Stimulated activated CD4-positive, alpha-beta T cell treated with anti-CD3 and anti-CD28 coated beads, TNF-alpha, amount 100 ng/mL, for 1 hour (primary cell): ENCODE measurements at regions not wholly inside any gene's neighbourhood (a gene's known extent, or its start where the extent isn't known, plus 50 kb on each side); places are given as distances from the start of the nearest gene placed in this dataset.

Source experiments
- DNase-seq, 3 donors: peaks; one replicate each; pipeline ENCODE4 v3.0.0-alpha.2; 2020; ENCODE audit warnings: low read depth in 3 of 3, low spot score in 1 of 3

DNA sequence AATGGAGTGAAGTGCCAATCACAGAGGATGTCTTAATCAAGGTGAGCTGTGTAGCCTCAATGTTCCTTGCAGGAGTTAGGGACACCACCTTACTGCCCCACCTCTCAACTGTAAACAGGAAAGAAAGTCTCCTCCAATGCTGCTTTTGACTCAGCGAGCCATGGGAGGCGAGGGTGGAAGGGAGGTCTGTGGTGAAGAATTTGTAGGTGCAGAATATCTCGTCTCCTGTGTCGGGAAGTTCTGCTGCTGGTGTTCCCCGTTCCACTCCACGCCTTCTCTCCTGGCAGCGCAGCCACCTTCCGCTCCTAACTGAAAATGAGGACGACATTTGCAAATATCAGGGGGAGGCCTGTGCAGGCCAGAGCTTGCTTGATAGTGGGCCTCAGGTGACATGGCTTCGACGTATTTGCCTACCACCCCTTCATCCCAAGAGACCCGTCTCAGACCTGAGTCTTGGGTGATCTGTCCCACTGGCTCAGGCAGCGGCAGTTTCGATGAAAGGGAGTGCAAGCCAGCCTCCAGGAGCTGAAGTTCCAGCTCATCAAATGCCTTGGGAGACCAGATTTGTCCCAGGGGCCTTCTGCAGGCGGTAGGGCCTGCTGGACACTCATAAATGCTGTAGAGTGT, 368.3 kb upstream of the C1orf174 start:
- no peak for DNase-seq

- DNase-seq = no peak
These were observed 368.8 kb upstream of the C1orf174 start for GRCh38 chr1:4268889-4269284.

GRCh38 chr1:4269330-4269729, 369.3 kb upstream of the C1orf174 start:
- no peak for DNase-seq

DNA sequence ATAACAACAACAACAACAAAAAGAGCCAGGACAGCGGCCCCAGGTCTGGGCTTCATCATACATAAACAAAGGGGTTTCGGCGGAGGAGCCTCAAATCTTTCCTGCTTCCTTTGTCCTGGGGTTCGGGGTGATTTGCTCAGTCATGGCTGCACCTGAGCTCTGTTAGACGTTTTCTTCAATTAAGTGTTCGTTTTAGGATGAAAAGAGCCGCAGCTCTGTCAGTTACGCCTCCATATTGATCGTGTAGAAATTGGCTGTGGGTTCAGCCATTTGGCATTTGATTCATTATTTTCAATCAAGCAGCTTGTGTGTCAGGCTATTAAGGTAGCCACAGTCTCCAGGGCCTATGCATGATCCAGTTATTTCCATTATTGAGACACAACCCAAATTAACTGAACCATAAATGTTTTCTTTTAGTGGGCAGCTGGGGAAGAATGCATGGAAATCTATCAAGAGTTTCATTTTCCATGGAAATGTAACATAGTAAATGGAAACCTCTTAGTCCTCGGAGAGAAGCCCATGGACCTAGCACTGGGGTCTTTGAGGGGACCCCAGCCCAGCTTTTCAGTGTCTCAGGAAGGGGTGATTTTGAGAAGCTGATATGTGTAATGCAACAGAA, 370.0 kb upstream of the C1orf174 start:
- no peak for DNase-seq

DNA sequence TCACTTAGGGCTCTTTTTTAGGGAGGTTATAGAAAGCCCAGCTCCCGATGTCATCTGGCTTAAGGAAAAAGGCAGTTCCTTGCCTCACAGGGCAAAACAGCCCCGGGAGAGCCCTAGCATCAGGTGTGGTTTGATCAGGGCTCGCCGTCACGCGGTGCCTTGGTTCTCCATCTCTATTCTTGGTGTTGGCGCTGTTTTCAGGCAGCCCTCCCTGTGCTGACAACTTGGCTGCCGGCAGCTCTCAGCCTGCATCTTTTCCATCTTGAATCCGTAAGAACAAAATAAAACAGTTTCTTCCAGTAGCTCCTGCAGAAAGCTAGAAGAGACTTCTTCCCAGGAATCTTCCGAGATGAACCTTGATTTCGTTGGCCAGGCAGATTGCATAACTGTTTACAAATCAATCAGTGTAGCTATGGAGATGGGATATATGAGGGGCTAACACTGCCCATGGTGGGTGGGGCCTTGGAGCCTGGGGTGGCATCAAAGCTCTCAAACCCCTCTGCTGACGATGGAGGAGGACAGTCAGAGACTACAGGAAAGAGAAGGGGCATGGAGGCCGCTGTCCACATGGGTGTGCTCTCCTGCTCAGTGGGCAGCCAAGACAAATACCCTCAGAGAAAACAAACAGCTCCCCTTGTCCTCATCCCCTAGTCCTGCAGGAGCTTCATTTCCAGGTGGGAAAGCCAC, 370.7 kb upstream of the C1orf174 start:
- DNase-seq = no peak

DNA sequence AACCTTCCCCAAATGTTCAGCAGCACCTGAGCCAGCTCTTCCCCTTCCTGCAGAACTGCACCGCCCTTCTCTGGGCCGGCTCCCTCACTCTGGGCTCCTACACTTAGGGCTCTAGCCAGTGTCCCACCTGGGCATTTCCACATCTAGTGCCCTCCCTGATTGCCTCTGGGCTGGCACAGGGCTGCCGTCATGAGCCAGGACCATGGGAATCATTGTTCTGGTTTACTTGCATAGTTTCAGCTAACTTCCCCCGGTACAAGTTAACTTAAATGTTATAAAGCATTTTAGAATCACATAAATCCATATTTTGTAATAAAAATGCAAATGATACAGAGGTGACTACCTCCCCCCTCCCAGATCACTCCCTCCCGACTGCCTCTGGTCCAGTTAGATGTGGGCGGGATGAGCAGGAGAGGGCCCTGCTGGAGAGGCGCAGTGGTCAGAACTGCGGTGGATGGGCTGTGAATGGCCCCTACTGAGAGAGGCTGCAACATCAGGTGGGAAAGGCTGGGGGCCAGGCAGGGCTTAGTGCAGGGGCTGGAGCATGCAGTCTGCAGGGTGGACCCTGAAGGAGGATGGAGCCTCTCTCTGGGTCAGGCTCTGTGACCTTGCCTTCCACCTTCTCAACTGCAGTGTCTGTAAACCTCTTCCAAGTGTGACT, 371.4 kb upstream of the C1orf174 start:
- DNase-seq = no peak

DNA sequence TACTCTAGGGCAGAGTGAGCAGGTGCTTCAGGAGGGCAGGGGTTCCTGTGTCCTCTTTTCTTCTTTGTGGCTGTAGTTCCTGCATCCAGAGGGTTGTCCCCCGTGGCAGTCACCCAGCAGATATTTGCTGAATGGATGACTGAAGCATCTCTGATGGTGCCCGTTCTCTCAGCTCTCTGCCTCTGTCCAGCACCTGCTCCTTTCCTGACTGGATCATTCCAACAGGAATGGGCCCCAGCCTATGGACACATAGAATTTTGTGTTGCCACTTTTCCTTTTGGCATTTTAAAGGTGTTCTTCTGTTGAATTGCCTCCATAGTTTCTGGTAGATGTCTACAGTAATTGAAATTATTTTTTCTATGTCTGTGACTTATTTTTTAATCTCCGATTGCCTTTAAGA, 372.5 kb upstream of the C1orf174 start:
- DNase-seq = no peak

DNA sequence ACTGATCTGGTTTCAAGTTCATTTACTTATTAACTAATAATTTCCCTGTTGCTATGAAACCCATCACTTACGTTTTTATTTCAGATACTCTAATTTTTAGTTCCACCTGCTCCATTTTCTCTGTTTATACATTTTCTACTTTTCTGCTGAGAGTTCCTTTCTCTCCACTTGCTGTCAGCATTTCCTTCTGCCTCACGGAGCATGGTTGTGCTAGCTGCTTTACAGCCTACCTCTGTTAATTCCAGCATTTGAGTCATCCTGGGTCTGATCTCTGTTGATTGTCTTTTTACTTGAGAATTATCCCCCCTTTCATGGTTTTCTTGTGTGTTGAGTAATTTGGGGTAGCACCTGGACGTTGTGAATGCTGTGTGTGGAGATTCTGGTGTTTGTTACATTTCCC, 373.2 kb upstream of the C1orf174 start:
- DNase-seq = no peak

DNA sequence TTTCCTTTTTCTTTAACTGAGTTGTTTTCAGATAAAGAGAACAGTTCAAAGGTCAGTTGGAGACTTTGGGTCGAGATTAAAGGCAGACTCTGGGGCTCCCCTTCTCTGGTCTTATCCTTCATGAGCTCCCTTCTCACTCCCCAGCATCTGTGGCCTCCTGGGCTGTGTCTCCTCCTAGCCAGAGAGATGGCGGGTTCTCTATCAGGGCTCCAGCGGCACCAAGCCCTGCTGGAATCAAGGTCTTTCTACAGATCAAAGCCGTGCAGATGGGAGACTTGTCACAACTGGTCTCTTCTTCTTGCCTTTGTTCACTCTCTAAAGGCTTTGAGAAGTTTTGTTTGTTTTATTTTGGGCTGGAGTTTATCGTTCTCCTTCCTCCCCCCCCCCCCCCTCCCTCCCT, 373.7 kb upstream of the C1orf174 start:
- no peak for DNase-seq

DNA sequence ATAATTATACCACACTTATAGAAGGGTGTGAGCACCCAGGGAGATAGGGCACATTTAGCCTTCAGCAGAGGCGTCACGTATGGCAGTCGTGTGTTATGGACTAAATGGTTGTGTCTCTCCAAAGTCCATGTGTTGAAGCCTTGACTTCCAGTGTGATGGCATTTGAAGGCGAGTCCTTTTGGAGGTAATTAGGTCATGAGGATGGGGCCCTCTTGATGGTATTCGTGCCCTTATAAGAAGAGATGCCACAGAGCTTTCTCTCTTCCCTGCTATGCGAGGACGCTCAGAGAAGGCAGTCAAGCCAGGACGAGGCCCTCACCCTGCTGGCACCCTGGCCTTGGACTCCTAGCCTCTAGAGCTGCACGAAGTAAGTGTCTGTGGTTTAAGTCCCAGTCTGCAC, 375.0 kb upstream of the C1orf174 start:
- DNase-seq = no peak

DNA sequence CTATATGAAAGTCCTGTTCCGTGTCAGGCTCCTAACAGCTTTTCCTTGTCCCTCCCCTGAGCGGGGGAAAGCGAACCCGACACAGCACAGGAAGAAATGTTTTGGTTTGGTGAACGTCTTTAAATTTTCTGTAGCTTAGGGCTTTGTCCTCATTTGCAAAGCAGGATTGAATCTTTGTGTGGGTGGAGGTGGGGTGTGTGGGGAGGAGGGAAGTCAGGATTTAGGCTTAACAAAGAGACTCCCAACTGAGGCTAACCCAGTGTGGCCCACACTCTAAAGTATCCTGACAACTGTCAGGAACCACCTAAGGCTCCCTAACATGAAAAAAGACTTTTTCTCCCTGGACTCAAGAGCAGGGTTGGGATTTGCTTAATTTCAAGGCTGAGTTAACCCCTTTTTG, 376.2 kb upstream of the C1orf174 start:
- no peak for DNase-seq

DNA sequence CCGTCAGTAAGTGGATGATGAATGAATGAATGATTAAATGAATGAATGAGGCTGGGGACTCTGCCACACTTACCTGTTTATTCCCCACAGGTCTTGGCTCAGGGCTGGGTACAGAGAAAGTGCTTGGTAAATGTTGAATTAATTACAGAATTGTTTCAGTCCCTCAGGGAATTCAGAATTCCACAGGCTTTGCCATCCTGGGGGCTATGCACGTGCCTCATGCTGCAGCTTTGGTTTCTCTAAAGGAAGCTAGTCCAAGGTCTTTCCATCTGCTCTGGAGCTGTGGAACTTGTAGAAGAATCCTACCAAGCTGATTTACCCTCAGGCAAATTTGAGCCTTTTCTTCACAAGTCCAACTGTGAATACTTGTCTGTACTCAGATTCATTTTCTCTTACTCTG, 376.8 kb upstream of the AJAP1 start:
- DNase-seq = no peak

DNA sequence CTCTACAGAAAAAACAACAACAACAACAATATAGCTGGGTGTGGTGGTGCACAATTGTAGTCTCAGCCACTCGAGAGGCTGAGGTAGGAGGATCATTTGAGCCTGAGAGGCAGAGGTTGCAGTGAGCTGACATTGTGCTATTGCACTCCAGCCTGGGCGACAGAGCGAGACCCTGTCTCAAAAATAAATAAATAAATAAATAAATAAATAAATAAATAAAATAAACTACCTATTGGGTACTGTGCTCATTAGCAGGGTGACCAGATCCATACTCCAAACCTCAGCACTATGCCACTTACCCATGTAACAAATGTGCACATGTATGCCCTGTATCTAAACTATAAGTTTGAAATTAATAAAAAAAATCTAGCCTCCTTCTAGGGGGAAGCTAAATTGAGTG, 369.4 kb upstream of the AJAP1 start:
- DNase-seq = no peak

GRCh38 chr1:4292861-4293260, 361.5 kb upstream of the AJAP1 start:
- DNase-seq = no peak

GRCh38 chr1:4298361-4299083, 355.9 kb upstream of the AJAP1 start:
- no peak for DNase-seq

GRCh38 chr1:4301007-4301406, 353.4 kb upstream of the AJAP1 start:
- DNase-seq = no peak

DNA sequence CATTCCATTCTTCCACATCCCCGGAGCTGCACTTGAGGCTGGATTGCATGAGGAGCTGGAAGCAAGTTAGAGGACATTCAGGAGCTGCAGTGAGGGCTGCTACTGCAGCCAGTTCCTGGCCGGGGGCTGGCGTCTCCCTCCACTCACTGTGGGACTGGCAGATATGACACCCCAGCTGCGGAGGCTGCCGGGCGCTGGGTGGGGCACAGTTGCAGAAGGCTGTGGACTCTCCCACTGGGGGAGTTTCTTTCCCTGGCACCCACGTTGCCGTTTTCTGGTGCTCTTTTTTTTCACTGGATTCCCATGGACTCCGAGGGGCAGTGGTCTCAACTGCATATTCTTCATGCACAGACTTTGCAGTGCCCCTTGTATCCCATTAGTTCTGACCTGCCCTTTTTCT, 351.1 kb upstream of the AJAP1 start:
- no peak for DNase-seq

- DNase-seq = no peak
These were observed 348.7 kb upstream of the AJAP1 start for GRCh38 chr1:4305526-4306301.

- DNase-seq = no peak
These were observed 347.6 kb upstream of the AJAP1 start for GRCh38 chr1:4306559-4307467.

- DNase-seq = no peak
These were observed 347.0 kb upstream of the AJAP1 start for GRCh38 chr1:4307468-4307845.
